ENCODE measurements at regions not wholly inside any gene's neighbourhood (a gene's known extent, or its start where the extent isn't known, plus 50 kb on each side); places are given as distances from the start of the nearest gene placed in this dataset.

DNA sequence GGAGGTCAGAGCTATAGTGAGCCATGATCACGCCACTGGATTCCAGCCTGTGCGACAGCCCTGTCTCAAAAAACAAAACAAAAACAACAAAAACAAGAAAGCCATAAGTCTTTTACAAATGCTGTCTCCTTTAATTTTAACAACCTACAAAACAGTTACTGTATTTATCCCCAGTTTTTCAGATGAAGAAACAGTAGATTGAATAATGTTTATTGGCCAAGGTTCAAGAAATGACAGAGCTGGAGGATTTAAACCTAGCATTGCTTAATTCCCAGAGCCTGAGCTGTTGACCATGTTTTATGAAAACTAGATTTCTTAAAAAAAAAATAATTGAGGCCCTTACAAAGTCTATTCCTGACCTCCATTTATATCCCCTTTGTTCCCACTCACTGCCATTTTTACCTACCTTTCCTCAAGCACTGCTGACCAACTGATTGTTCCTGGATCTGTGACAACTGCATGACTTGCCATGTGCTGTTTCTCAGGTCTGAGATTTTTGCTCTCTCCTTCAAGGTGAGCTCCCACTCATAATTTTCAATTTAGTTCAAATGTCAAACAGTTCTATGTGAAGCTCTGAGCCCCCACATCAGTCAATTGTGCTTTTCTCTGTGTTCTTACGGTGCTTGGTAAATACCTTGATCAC is 140.8 kb downstream of the CHRM3 start:
- TF ChIP-seq CTCF (conservative IDR thresholded peaks at IDR 0.05; ENCODE audit: low read depth, low read length) (no peak), EZH2 (IDR thresholded peaks at IDR 0.05; ENCODE audit: low read length, unreplicated experiment) (no peak), EZH2phosphoT487 (IDR thresholded peaks at IDR 0.05; ENCODE audit: borderline replicate concordance, low read length) (no peak)

Measured in PC-3 (cell line).